ENCODE measurements at regions not wholly inside any gene's neighbourhood (a gene's known extent, or its start where the extent isn't known, plus 50 kb on each side); places are given as distances from the start of the nearest gene placed in this dataset.

GRCh38 chr22:49017482-49018329, 810.0 kb downstream of the BRD1 start:
- no peak for TF ChIP-seq ARNTL (CRISPR knock-in tag; IDR thresholded peaks at IDR 0.05; ENCODE audit: borderline replicate concordance, low read depth)
- TF ChIP-seq SNAI2 (CRISPR knock-in tag; IDR thresholded peaks at IDR 0.05): no peak
- no peak for TF ChIP-seq PATZ1 (CRISPR knock-in tag; IDR thresholded peaks at IDR 0.05; ENCODE audit: borderline replicate concordance)
- ATAC-seq: no peak

GRCh38 chr22:49016909-49017481, 810.7 kb downstream of the BRD1 start:
- ATAC-seq: no peak
- TF ChIP-seq PPARA (CRISPR knock-in tag; IDR thresholded peaks at IDR 0.05; ENCODE audit: borderline replicate concordance): no peak
- no peak for TF ChIP-seq TOX (CRISPR knock-in tag; IDR thresholded peaks at IDR 0.05; ENCODE audit: borderline replicate concordance)

- no peak for TF ChIP-seq ZFP3 (CRISPR knock-in tag; IDR thresholded peaks at IDR 0.05)
- no peak for TF ChIP-seq ZNF8 (CRISPR knock-in tag; IDR thresholded peaks at IDR 0.05)
- TF ChIP-seq ZNF565 (CRISPR knock-in tag; conservative IDR thresholded peaks at IDR 0.05; ENCODE audit: low read depth): no peak
- no peak for TF ChIP-seq TCF4 (CRISPR knock-in tag; IDR thresholded peaks at IDR 0.05; ENCODE audit: borderline replicate concordance)
- no peak for TF ChIP-seq ZC3H10 (CRISPR knock-in tag; IDR thresholded peaks at IDR 0.05)
- TF ChIP-seq PATZ1 (CRISPR knock-in tag; IDR thresholded peaks at IDR 0.05; ENCODE audit: borderline replicate concordance): no peak
- no peak for TF ChIP-seq RARB (CRISPR knock-in tag; IDR thresholded peaks at IDR 0.05)
- no peak for TF ChIP-seq ARNTL (CRISPR knock-in tag; IDR thresholded peaks at IDR 0.05; ENCODE audit: borderline replicate concordance, low read depth)
- TF ChIP-seq TOX (CRISPR knock-in tag; IDR thresholded peaks at IDR 0.05; ENCODE audit: borderline replicate concordance): no peak
- no peak for TF ChIP-seq CSRNP3 (CRISPR knock-in tag; IDR thresholded peaks at IDR 0.05)
- TF ChIP-seq ZNF70 (CRISPR knock-in tag; IDR thresholded peaks at IDR 0.05): no peak
- TF ChIP-seq OSR1 (CRISPR knock-in tag; IDR thresholded peaks at IDR 0.05): no peak
- TF ChIP-seq CREB5 (CRISPR knock-in tag; IDR thresholded peaks at IDR 0.05; ENCODE audit: low read depth): no peak
- no peak for TF ChIP-seq CSDC2 (CRISPR knock-in tag; IDR thresholded peaks at IDR 0.05)
- no peak for TF ChIP-seq ESRRG (CRISPR knock-in tag; IDR thresholded peaks at IDR 0.05)
- no peak for TF ChIP-seq PPARA (CRISPR knock-in tag; IDR thresholded peaks at IDR 0.05; ENCODE audit: borderline replicate concordance)
- TF ChIP-seq ZFP30 (CRISPR knock-in tag; IDR thresholded peaks at IDR 0.05): no peak
- TF ChIP-seq POU6F1 (CRISPR knock-in tag; IDR thresholded peaks at IDR 0.05; ENCODE audit: borderline replicate concordance, low read depth): no peak
- TF ChIP-seq BACH2 (CRISPR knock-in tag; IDR thresholded peaks at IDR 0.05; ENCODE audit: borderline replicate concordance): no peak
- TF ChIP-seq SNAI2 (CRISPR knock-in tag; IDR thresholded peaks at IDR 0.05): no peak
- no peak for ATAC-seq
Observed at GRCh38 chr22:49015993-49016908, 811.4 kb downstream of the BRD1 start.

All from SK-N-SH treated with all-trans-retinoic acid at 6 μM for 48 hours (cell line).